Keratinocyte (primary cell): ENCODE measurements at regions not wholly inside any gene's neighbourhood (a gene's known extent, or its start where the extent isn't known, plus 50 kb on each side); places are given as distances from the start of the nearest gene placed in this dataset.

Experiments used
- DNase-seq: peaks from one replicate; pipeline ENCODE4 v3.0.0-alpha.2; 2011; ENCODE audit warnings: low read depth, missing footprints, low spot score
- FAIRE-seq: peaks from 2 replicates; lab custom pipeline; 2011; peaks lifted over from hg19 to GRCh38; lab: Jason Lieb, UNC
- H2AFZ ChIP-seq: 2 replicates; pipeline ENCODE4 v1.6.0; 2012; ENCODE audit warnings: low read length, control low read depth, inconsistent platforms; ENCODE audit not compliant: control insufficient read depth
- H3K27ac ChIP-seq: 2 replicates; pipeline ENCODE4 v1.5.1; 2011; ENCODE audit warnings: low read length; ENCODE audit not compliant: control insufficient read depth, insufficient read depth
- H3K27me3 ChIP-seq: 3 replicates; pipeline ENCODE4 v1.6.0; 2011; ENCODE audit warnings: low read length; ENCODE audit not compliant: control insufficient read depth, insufficient read depth; ENCODE audit errors: extremely low read depth
- H3K36me3 ChIP-seq, 2 experiments: 2 replicates in 1 of 2; 3 replicates in 1 of 2; pipeline ENCODE4 v1.5.1; 2011; ENCODE audit warnings: low read length in 2 of 2, mild to moderate bottlenecking in 1 of 2; ENCODE audit not compliant: control insufficient read depth in 2 of 2, insufficient read depth in 2 of 2; ENCODE audit errors: extremely low read depth in 1 of 2
- H3K4me1 ChIP-seq: 3 replicates; pipeline ENCODE4 v1.5.1; 2011; ENCODE audit warnings: low read length; ENCODE audit not compliant: control insufficient read depth, insufficient read depth; ENCODE audit errors: extremely low read depth
- H3K4me2 ChIP-seq: 3 replicates; pipeline ENCODE4 v1.6.0; 2011; ENCODE audit warnings: low read depth, low read length; ENCODE audit not compliant: control insufficient read depth, insufficient read depth; ENCODE audit errors: extremely low read depth
- H3K4me3 ChIP-seq, 3 experiments: fragments of 200-600 bp in 1 of 3; sonication (generic) in 1 of 3; 2 replicates in 2 of 3; 3 replicates in 1 of 3; pipeline ENCODE4 v1.5.1; 2011 to 2016; ENCODE audit warnings: low read length in 3 of 3, mild to moderate bottlenecking in 3 of 3, control low read depth in 2 of 3, inconsistent platforms in 1 of 3, low read depth in 1 of 3, mixed read lengths in 1 of 3, mixed run types in 1 of 3, moderate library complexity in 1 of 3; ENCODE audit not compliant: control insufficient read depth in 2 of 3, insufficient read depth in 2 of 3; ENCODE audit errors: extremely low read depth in 1 of 3
- H3K79me2 ChIP-seq: 2 replicates; pipeline ENCODE4 v1.6.0; 2012; ENCODE audit warnings: low read length; ENCODE audit not compliant: control insufficient read depth, insufficient read depth
- H3K9ac ChIP-seq: 3 replicates; pipeline ENCODE4 v1.6.0; 2011; ENCODE audit warnings: low read length; ENCODE audit not compliant: control insufficient read depth, insufficient read depth; ENCODE audit errors: extremely low read depth
- H3K9me1 ChIP-seq: 3 replicates; pipeline ENCODE4 v1.6.0; 2011; ENCODE audit warnings: low read length; ENCODE audit not compliant: control insufficient read depth, insufficient read depth; ENCODE audit errors: extremely low read depth
- H3K9me3 ChIP-seq: 2 replicates; pipeline ENCODE4 v1.5.1; 2012; ENCODE audit warnings: low read depth, low read length; ENCODE audit not compliant: control insufficient read depth
- H4K20me1 ChIP-seq: 3 replicates; pipeline ENCODE4 v1.6.0; 2011; ENCODE audit warnings: low read length; ENCODE audit not compliant: control insufficient read depth, insufficient read depth; ENCODE audit errors: extremely low read depth
- CTCF ChIP-seq, 3 experiments: IDR thresholded peaks in 1 of 3; conservative IDR thresholded peaks in 1 of 3; optimal IDR thresholded peaks in 1 of 3; 2 replicates in 2 of 3; 3 replicates in 1 of 3; pipeline versions ENCODE3 to v1.5.1; 2011; ENCODE audit warnings: low read length in 3 of 3, mild to moderate bottlenecking in 3 of 3, moderate library complexity in 2 of 3, control low read depth in 1 of 3, inconsistent platforms in 1 of 3; ENCODE audit not compliant: insufficient read depth in 2 of 3; ENCODE audit errors: extremely low read depth in 1 of 3
- EZH2 ChIP-seq: IDR thresholded peaks from one replicate; pipeline ENCODE4 v1.6.1; 2012; ENCODE audit warnings: inconsistent platforms, mild to moderate bottlenecking, low read length, moderate library complexity
- dilution Hi-C: fragments of 300-500 bp; cut with MboI; formaldehyde crosslinking; loops from one replicate; pipeline ENCODE4 v1.7.0; 2020; ENCODE audit warnings: low sequenced_read_pairs; ENCODE audit not compliant: extremely low pct_ligation_motif_present

DNA sequence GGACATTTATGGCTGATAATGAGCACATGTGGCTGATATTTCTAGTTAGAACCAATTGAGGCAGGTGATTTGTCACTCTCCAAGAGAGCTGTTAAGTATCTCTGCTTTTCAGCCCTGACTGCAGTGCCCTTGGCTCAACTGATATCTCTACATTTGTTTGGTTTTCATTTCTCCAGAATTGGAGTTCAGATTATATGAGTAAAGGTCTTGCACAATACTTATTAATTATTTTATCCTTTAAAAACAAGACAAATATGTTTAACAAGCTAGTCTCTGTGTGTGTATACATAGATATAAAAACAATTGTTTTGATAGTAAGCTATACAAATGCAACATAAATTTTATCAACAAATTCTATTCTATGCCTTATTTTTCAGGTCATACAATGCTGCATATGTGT, 105.2 kb downstream of the BRMS1L start:
- FAIRE-seq, result no peak
- dilution Hi-C loops, result no loop called here

GRCh38 chr14:35929186-35929585, 103.0 kb downstream of the BRMS1L start:
- Histone ChIP-seq H3K27me3 (peaks cover 5% of the 10 kb centered on the region), H3K79me2 (no peaks in the 10 kb centered on the region), H3K4me1 (no peaks in the 10 kb centered on the region), H3K36me3 (no peaks in the 10 kb centered on the region), H3K27ac (no peak overlapping the region), H3K4me2 (no peak overlapping the region), H3K9ac (no peak overlapping the region), H3K9me3 (no peaks in the 10 kb centered on the region), H3K4me3 (no peak overlapping the region), H3K9me1 (no peaks in the 10 kb centered on the region), H4K20me1 (no peaks in the 10 kb centered on the region), H2AFZ (no peak overlapping the region)
- DNase-seq, result no peak
- dilution Hi-C loops, result no loop called here
- FAIRE-seq, result no peak
- TF ChIP-seq CTCF (optimal IDR thresholded peaks at IDR 0.05 in 1 of 3, IDR thresholded peaks at IDR 0.05 in 1 of 3, conservative IDR thresholded peaks at IDR 0.05 in 1 of 3; ENCODE audit: extremely low read depth in 1 of 3, insufficient read depth in 2 of 3, low read length in 3 of 3), result no peak
- TF ChIP-seq EZH2, result no peak

More for the DNA sequence above, 105.2 kb downstream of the BRMS1L start:
- Histone ChIP-seq H4K20me1 (no peaks in the 10 kb centered on the region), H3K36me3 (no peaks in the 10 kb centered on the region), H2AFZ (no peak overlapping the region), H3K4me1 (no peaks in the 10 kb centered on the region), H3K79me2 (no peaks in the 10 kb centered on the region), H3K27me3 (peaks cover 5% of the 10 kb centered on the region), H3K9ac (no peak overlapping the region), H3K9me1 (no peaks in the 10 kb centered on the region), H3K9me3 (no peaks in the 10 kb centered on the region), H3K4me3 (no peak overlapping the region), H3K27ac (no peak overlapping the region), H3K4me2 (no peak overlapping the region)
- TF ChIP-seq EZH2 (no peak), CTCF (optimal IDR thresholded peaks at IDR 0.05 in 1 of 3, IDR thresholded peaks at IDR 0.05 in 1 of 3, conservative IDR thresholded peaks at IDR 0.05 in 1 of 3; ENCODE audit: extremely low read depth in 1 of 3, insufficient read depth in 2 of 3, low read length in 3 of 3) (no peak)
- DNase-seq, result no peak
